Heart left ventricle (tissue), 13 donors: ENCODE measurements at regions not wholly inside any gene's neighbourhood (a gene's known extent, or its start where the extent isn't known, plus 50 kb on each side); places are given as distances from the start of the nearest gene placed in this dataset.

Experiments used
- CTCF ChIP-seq, 12 donors: fragments of 200-600 bp; sonication (generic) in 4 of 12; IDR thresholded peaks; one replicate each; pipeline versions ENCODE4 v1.5.0 to v1.8.0; 2018 to 2022; ENCODE audit warnings: antibody characterized with exemption in 12 of 12, mild to moderate bottlenecking in 5 of 12
- POLR2A ChIP-seq, 2 donors: fragments of 450-650 bp; IDR thresholded peaks; one replicate each; pipeline ENCODE4 v1.6.1; 2017; ENCODE audit warnings: antibody characterized with exemption in 2 of 2, mild to moderate bottlenecking in 2 of 2, moderate library complexity in 2 of 2
- donor health status: ischemic (EF 13 %, LVEDD 7.1; RV severe dilation, severe dysfunction).
- donor health status: DM: no; HTN: yes; CAD: no.
- donor health status: DM: no; HTN: no; CAD: no.
- donor health status: ischemic (EF 25% LVEDD 6.9; RV normal size, moderate dysfunction).
- donor health status: ischemic (EF 25% LVEDD 5.7; RV mildly dilated, moderate dysfunction).
- donor health status: ischemic (EF 35%, LVEDD 5.7; RV mildly dilated, moderate dysfunction).
- donor health status: nonischemic (EF 11% LVEDD 7.7; RV severe dilation, severe dysfunction).
- donor health status: DM: yes; HTN: yes; CAD: no.
- donor health status: PGD.
- donor health status: ischemic (EF 29% LVEDD 5.4; RV normal size, mild dysfunction).
- donor health status: nonischemic (EF 23%, LVEDD 6.1; RV moderate dilation, normal function).

DNA sequence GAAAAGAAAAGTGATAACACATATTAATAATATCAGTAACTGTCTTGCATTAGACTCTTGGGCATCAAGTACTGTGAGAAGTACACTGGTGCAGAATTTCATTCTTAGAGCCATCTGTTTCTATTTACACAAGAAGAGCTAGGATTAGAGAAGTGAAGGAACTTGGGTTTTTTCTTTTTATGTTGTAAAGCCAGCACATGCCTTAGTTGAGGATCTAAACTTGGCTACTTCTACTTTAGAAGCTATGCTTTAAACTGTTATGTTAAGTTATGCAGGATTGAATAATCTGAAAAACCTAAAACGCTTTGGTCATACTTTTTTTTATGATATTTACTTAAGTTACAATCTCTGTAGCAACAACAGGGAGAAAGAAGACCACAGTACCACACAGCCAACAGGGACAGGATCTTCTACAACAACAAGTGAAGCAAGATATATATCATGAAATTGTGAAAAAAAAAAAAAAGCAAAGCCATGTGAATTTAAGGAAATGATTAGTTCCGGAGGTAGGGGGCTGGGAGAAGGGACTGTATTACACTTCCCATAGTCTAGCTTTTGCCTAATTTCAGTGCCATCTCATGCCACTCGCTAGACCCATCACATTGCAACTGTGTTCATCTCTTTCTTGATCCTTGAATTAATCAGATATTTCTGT lies 305.1 kb upstream of the GOT2 start:
- no peak for TF ChIP-seq CTCF (IDR thresholded peaks at IDR 0.05)
- no peak for TF ChIP-seq POLR2A (IDR thresholded peaks at IDR 0.05)
